Loucy (cell line): ENCODE measurements at regions not wholly inside any gene's neighbourhood (a gene's known extent, or its start where the extent isn't known, plus 50 kb on each side); places are given as distances from the start of the nearest gene placed in this dataset.

Source experiments
- EZH2phosphoT487 ChIP-seq: fragments of 200-600 bp; IDR thresholded peaks from 2 replicates; pipeline ENCODE4 v1.6.1; 2018; ENCODE audit warnings: antibody characterized with exemption, mild to moderate bottlenecking, moderate library complexity, borderline replicate concordance
- TF ChIP-seq, protein P1 (sequence below): fragments of 200-600 bp; sonication (generic); conservative IDR thresholded peaks from 2 replicates; pipeline ENCODE4 v1.5.1; 2014; ENCODE audit warnings: mild to moderate bottlenecking, antibody characterized with exemption, low read length

DNA sequence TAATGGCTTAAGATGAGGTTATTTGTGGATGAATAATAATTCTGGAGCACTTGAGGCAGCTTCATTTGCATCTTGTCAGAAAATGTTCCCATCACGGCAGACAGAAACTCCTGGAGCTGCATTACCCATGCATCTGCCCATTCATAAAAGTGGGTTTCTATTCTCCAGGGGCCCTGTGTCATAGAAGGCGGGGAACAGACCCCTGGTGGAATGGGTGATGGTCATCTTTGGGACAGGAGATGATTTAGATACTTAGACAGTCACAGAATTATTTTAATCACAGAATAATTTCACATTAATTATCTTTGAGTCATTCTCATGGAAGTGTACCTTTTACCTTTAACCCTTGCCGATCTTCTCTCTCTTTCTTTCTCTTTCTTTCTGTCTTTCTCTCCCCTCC, 980.7 kb upstream of the TMEM132C start:
- TF ChIP-seq, protein P1, sequence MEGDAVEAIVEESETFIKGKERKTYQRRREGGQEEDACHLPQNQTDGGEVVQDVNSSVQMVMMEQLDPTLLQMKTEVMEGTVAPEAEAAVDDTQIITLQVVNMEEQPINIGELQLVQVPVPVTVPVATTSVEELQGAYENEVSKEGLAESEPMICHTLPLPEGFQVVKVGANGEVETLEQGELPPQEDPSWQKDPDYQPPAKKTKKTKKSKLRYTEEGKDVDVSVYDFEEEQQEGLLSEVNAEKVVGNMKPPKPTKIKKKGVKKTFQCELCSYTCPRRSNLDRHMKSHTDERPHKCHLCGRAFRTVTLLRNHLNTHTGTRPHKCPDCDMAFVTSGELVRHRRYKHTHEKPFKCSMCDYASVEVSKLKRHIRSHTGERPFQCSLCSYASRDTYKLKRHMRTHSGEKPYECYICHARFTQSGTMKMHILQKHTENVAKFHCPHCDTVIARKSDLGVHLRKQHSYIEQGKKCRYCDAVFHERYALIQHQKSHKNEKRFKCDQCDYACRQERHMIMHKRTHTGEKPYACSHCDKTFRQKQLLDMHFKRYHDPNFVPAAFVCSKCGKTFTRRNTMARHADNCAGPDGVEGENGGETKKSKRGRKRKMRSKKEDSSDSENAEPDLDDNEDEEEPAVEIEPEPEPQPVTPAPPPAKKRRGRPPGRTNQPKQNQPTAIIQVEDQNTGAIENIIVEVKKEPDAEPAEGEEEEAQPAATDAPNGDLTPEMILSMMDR = no peak
- TF ChIP-seq EZH2phosphoT487 = no peak
